ENCODE measurements at regions not wholly inside any gene's neighbourhood (a gene's known extent, or its start where the extent isn't known, plus 50 kb on each side); places are given as distances from the start of the nearest gene placed in this dataset.

GRCh38 chr12:25755136-25755970 lies 202.3 kb upstream of the LMNTD1 start:
- no peaks in the 10 kb centered on the region for H3K36me3 Mint-ChIP-seq
- no peak overlapping the region for H3K4me3 Mint-ChIP-seq
- H3K27me3 Mint-ChIP-seq: no peaks in the 10 kb centered on the region
- no peak overlapping the region for H3K27ac Mint-ChIP-seq
- H3K4me1 Mint-ChIP-seq: no peaks in the 10 kb centered on the region
- no peaks in the 10 kb centered on the region for H3K9me3 Mint-ChIP-seq
- no peak for ATAC-seq (ENCODE audit: low read depth in 2 of 2)
- DNase-seq: no peak

DNA sequence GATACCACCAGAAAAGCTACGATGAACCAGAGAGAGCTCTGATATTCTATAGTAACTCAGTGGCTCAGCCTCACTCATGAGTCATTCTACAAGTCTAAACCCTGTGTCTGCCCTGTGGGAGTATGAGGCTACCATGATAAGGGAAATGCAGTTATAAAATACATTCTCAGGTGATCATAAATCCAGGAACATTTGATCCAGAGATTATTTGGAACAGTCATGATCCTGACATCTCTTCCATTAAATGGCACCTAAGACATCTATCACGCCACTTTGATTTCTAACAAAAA lies 202.6 kb upstream of the RASSF8 start:
- ATAC-seq (ENCODE audit: low read depth in 2 of 2) (no peak), DNase-seq (no peak)
- Mint-ChIP-seq H3K9me3 (no peaks in the 10 kb centered on the region), H3K4me3 (no peak overlapping the region), H3K36me3 (no peaks in the 10 kb centered on the region), H3K27me3 (no peaks in the 10 kb centered on the region), H3K27ac (no peak overlapping the region), H3K4me1 (no peaks in the 10 kb centered on the region)

- Mint-ChIP-seq H3K4me1 (no peaks in the 10 kb centered on the region), H3K9me3 (no peaks in the 10 kb centered on the region), H3K27ac (no peak overlapping the region), H3K36me3 (no peaks in the 10 kb centered on the region), H3K27me3 (no peaks in the 10 kb centered on the region), H3K4me3 (no peak overlapping the region)
- ATAC-seq (ENCODE audit: low read depth in 2 of 2) (no peak), DNase-seq (no peak)
These were observed 201.3 kb upstream of the RASSF8 start for GRCh38 chr12:25757037-25757665.

DNA sequence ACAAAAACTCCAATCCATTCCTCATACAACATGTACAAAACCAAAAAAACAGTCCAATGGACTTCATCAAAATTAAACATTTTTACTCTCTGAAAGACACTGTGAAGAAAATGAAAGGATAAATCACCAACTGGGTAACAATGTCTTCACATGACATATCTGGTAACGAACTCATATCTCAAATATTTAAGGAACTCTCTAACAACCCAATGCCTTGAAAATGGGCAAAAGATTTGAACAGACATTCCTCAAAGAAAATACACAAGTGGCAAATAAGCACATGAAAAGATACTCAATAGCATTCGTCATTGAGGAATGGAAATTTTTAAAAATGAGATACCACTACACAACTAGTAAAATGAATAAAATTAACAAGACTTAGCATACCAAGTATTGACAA lies 198.7 kb upstream of the RASSF8 start:
- ATAC-seq (ENCODE audit: low read depth in 2 of 2) (no peak), DNase-seq (no peak)
- no peaks in the 10 kb centered on the region for H3K27me3 Mint-ChIP-seq
- H3K9me3 Mint-ChIP-seq: no peaks in the 10 kb centered on the region
- H3K4me1 Mint-ChIP-seq: no peaks in the 10 kb centered on the region
- no peak overlapping the region for H3K4me3 Mint-ChIP-seq
- H3K27ac Mint-ChIP-seq: no peak overlapping the region
- H3K36me3 Mint-ChIP-seq: no peaks in the 10 kb centered on the region

DNA sequence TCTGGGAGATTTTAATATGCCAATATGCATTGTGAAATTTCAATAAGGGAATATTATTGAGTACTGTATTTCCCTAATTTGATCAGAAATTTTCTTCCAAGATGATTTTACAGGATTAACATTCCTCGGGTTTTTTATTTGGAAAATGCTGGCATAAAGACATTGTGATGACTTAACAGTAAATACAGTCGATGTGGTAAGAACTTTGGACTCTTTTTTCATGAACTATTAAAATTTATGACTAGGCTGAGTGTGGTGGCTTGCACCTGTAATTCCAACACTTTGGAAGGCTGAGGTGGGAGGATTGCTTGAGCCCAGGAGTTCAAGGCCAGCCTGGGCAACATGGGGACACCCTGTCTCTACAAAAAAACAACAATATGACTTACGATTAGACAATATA lies 197.1 kb upstream of the RASSF8 start:
- H3K4me3 Mint-ChIP-seq: no peak overlapping the region
- H3K9me3 Mint-ChIP-seq: no peaks in the 10 kb centered on the region
- no peak overlapping the region for H3K27ac Mint-ChIP-seq
- H3K4me1 Mint-ChIP-seq: no peaks in the 10 kb centered on the region
- H3K36me3 Mint-ChIP-seq: no peaks in the 10 kb centered on the region
- H3K27me3 Mint-ChIP-seq: no peaks in the 10 kb centered on the region
- ATAC-seq (ENCODE audit: low read depth in 2 of 2): no peak
- no peak for DNase-seq

GRCh38 chr12:25764409-25764808 lies 194.1 kb upstream of the RASSF8 start:
- Mint-ChIP-seq H3K36me3 (no peaks in the 10 kb centered on the region), H3K27ac (no peak overlapping the region), H3K4me1 (no peaks in the 10 kb centered on the region), H3K9me3 (no peaks in the 10 kb centered on the region), H3K4me3 (no peak overlapping the region), H3K27me3 (no peaks in the 10 kb centered on the region)
- ATAC-seq (ENCODE audit: low read depth in 2 of 2) (no peak), DNase-seq (no peak)

DNA sequence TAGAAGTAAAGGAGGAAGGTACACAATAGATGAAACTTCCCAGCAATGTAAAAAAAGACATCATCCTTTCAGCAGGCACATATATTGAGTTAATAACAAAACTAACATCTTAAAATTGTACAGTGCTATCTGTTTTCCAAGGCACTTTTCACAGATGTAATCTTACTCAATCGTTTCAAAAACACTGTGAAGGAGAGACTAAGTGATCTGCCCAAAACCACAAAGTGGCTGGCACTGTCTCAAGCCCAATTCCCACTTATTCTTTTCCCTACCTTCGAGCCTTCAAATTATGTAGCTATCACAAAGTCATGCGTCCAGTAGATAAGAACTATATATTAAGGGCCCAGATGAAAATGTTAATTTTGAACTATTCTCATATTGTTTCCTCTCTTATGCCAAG lies 193.6 kb upstream of the RASSF8 start:
- Mint-ChIP-seq H3K9me3 (no peaks in the 10 kb centered on the region), H3K27me3 (no peaks in the 10 kb centered on the region), H3K27ac (no peak overlapping the region), H3K36me3 (no peaks in the 10 kb centered on the region), H3K4me3 (no peak overlapping the region), H3K4me1 (no peaks in the 10 kb centered on the region)
- DNase-seq (no peak), ATAC-seq (ENCODE audit: low read depth in 2 of 2) (no peak)

DNA sequence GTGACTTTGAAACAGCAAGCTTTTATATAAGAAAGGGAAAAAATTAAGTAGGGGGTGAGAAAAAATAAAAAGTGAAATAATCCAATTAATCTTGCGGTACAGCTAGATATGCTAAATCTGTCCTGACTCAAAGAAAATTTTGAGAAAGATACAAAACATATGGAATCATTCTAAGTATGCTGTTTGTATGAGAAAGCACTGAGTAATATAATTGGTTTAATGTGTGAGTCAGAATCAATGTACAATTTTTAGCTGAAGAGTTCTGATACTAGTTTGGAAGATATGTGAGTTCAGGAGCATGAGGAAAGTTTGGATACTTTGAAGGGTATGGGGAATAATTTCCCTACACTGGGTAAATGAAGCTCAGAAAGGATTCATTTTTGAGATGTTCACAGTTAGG lies 190.9 kb upstream of the RASSF8 start:
- ATAC-seq (ENCODE audit: low read depth in 2 of 2): no peak
- Mint-ChIP-seq H3K9me3 (no peaks in the 10 kb centered on the region), H3K27me3 (no peaks in the 10 kb centered on the region), H3K4me1 (no peaks in the 10 kb centered on the region), H3K36me3 (no peaks in the 10 kb centered on the region), H3K4me3 (no peak overlapping the region), H3K27ac (no peak overlapping the region)
- DNase-seq: no peak

DNA sequence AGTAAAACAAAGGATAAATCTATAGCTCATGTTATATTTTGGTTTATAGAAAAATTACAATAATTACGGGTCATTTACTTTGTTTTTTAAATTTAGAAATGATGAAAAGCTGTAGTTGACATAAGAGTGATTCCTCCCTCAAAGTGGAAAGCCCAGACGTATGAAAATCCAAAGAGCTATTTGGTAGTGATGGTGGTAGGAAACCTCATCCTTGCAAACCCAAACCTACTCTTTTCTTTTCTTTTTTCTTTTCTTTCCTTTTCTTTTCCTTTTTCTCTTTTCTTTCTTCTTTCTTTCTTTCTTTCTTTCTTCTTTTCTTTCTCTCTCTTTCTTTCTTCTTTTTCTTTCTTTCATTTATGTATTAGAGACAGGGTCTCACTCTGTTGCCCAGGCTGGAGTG lies 190.3 kb upstream of the RASSF8 start:
- no peak for ATAC-seq (ENCODE audit: low read depth in 2 of 2)
- Mint-ChIP-seq H3K36me3 (no peaks in the 10 kb centered on the region), H3K4me1 (no peaks in the 10 kb centered on the region), H3K27me3 (no peaks in the 10 kb centered on the region), H3K27ac (no peak overlapping the region), H3K4me3 (no peak overlapping the region), H3K9me3 (no peaks in the 10 kb centered on the region)
- no peak for DNase-seq

- Mint-ChIP-seq H3K27me3 (no peaks in the 10 kb centered on the region), H3K36me3 (no peaks in the 10 kb centered on the region), H3K4me1 (no peaks in the 10 kb centered on the region), H3K27ac (no peak overlapping the region), H3K4me3 (no peak overlapping the region), H3K9me3 (no peaks in the 10 kb centered on the region)
- no peak for ATAC-seq (ENCODE audit: low read depth in 2 of 2)
- no peak for DNase-seq
These were observed 189.2 kb upstream of the RASSF8 start for GRCh38 chr12:25769082-25769945.

- H3K9me3 Mint-ChIP-seq: no peaks in the 10 kb centered on the region
- H3K36me3 Mint-ChIP-seq: no peaks in the 10 kb centered on the region
- no peaks in the 10 kb centered on the region for H3K27me3 Mint-ChIP-seq
- no peak for DNase-seq
- no peaks in the 10 kb centered on the region for H3K4me1 Mint-ChIP-seq
- no peak overlapping the region for H3K27ac Mint-ChIP-seq
- ATAC-seq (ENCODE audit: low read depth in 2 of 2): no peak
- H3K4me3 Mint-ChIP-seq: no peak overlapping the region
These were observed 187.4 kb upstream of the RASSF8 start for GRCh38 chr12:25771041-25771440.

GRCh38 chr12:25771476-25771875 lies 187.0 kb upstream of the RASSF8 start:
- DNase-seq (no peak), ATAC-seq (ENCODE audit: low read depth in 2 of 2) (no peak)
- Mint-ChIP-seq H3K27me3 (no peaks in the 10 kb centered on the region), H3K36me3 (no peaks in the 10 kb centered on the region), H3K27ac (no peak overlapping the region), H3K4me3 (no peak overlapping the region), H3K4me1 (no peaks in the 10 kb centered on the region), H3K9me3 (no peaks in the 10 kb centered on the region)

DNA sequence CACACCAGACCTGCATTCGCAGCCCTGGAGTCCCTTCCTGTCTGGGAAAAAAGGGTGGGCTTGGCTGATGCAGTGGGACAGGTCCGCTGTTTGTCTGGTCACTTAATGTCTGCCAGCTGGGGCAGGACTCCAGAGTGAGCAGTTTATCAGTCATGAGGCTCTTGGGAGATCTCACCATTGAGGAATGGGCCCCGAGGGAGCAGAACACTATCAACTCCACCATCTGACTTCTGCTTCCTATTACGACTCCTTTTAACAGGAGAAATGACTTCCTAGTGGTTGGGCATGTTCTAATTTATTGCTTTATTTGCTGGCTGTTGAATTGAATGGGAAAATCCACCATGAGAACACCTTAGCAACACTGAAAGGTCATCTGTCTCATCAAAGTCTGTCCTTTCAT lies 182.5 kb upstream of the RASSF8 start:
- H3K27me3 Mint-ChIP-seq: no peaks in the 10 kb centered on the region
- H3K4me3 Mint-ChIP-seq: no peak overlapping the region
- no peak for ATAC-seq (ENCODE audit: low read depth in 2 of 2)
- H3K9me3 Mint-ChIP-seq: no peaks in the 10 kb centered on the region
- no peaks in the 10 kb centered on the region for H3K36me3 Mint-ChIP-seq
- H3K27ac Mint-ChIP-seq: no peak overlapping the region
- H3K4me1 Mint-ChIP-seq: no peaks in the 10 kb centered on the region
- no peak for DNase-seq

GRCh38 chr12:25780771-25781170 lies 177.7 kb upstream of the RASSF8 start:
- Mint-ChIP-seq H3K27me3 (peaks cover 0 to 7% (median 0%) of the 10 kb centered on the region in 3 donors), H3K9me3 (no peaks in the 10 kb centered on the region), H3K4me3 (no peak overlapping the region), H3K4me1 (no peaks in the 10 kb centered on the region), H3K27ac (no peak overlapping the region), H3K36me3 (no peaks in the 10 kb centered on the region)
- no peak for DNase-seq
- no peak for ATAC-seq (ENCODE audit: low read depth in 2 of 2)
